ENCODE measurements at regions not wholly inside any gene's neighbourhood (a gene's known extent, or its start where the extent isn't known, plus 50 kb on each side); places are given as distances from the start of the nearest gene placed in this dataset.

GRCh38 chr16:52740766-52741165 is 193.8 kb upstream of the TOX3 start:
- Histone ChIP-seq H3K4me3 (no peak overlapping the region), H3K4me1 (ENCODE audit: control insufficient read depth, insufficient read depth, low read length) (no peaks in the 10 kb centered on the region), H3K27me3 (replicated peaks in 1 of 2; ENCODE audit: control insufficient read depth in 2 of 2, insufficient read depth in 2 of 2, low read length in 1 of 2) (no peaks in the 10 kb centered on the region), H3K9me3 (replicated peaks; ENCODE audit: control insufficient read depth, insufficient read depth, low read length) (no peaks in the 10 kb centered on the region), H3K36me3 (ENCODE audit: control insufficient read depth in 2 of 2, insufficient read depth in 2 of 2, low read length in 1 of 2) (no peaks in the 10 kb centered on the region), H3K9ac (ENCODE audit: control insufficient read depth, insufficient read depth, low read length) (no peak overlapping the region), H2AFZ (ENCODE audit: control insufficient read depth, low read depth, low read length) (no peak overlapping the region), H3K4me2 (ENCODE audit: control insufficient read depth, insufficient read depth) (no peak overlapping the region), H3K27ac (ENCODE audit: control insufficient read depth, insufficient read depth) (no peak overlapping the region), H3K79me2 (ENCODE audit: control insufficient read depth, insufficient read depth, low read length) (no peaks in the 10 kb centered on the region), H4K20me1 (ENCODE audit: control insufficient read depth, insufficient read depth) (no peaks in the 10 kb centered on the region)
- no peak for FAIRE-seq
- CTCF ChIA-PET: interaction anchor here (0.6 kb wide), 1 partner anchor 282 kb away, joined by 3 read pairs; no protein-coding TSS in a partner anchor
- RAD21 ChIA-PET (ENCODE audit: unreplicated experiment): no interaction called here
- no TSS peak for BruUV-seq (replicated peaks)
- in situ Hi-C loops (cut with MboI) (no loop called here), intact Hi-C loops (cut with micrococcal nuclease; ENCODE audit: unreplicated experiment) (no loop called here)
- WGBS (ENCODE audit: insufficient coverage, insufficient replicate concordance, low lambda C conversion rate, missing lambda C conversion rate): 0% methylated on average over 4 of the region's 4 CpGs
- ATAC-seq: no peak
- SMC1A ChIA-PET (ENCODE audit: uncharacterized antibody, unreplicated experiment): interaction anchor here (0.6 kb wide), 1 partner anchor 1173 kb away, joined by 3 read pairs; no protein-coding TSS in a partner anchor
- no peak for DNase-seq (ENCODE audit: low read depth, low spot score)
- POLR2A ChIA-PET: no interaction called here
- TF ChIP-seq FOXM1 (IDR thresholded peaks at IDR 0.05; ENCODE audit: low read depth, low read length) (no peak), CHD2 (IDR thresholded peaks at IDR 0.05; ENCODE audit: borderline replicate concordance, low read depth, low read length) (no peak), HDAC6 (IDR thresholded peaks at IDR 0.05; ENCODE audit: unreplicated experiment) (no peak), PBX3 (IDR thresholded peaks at IDR 0.05; ENCODE audit: insufficient replicate concordance, low read depth, low read length) (no peak), JUNB (IDR thresholded peaks at IDR 0.05) (no peak), ZNF207 (IDR thresholded peaks at IDR 0.05; ENCODE audit: borderline replicate concordance) (no peak), SUPT20H (IDR thresholded peaks at IDR 0.05; ENCODE audit: borderline replicate concordance, control insufficient read depth, low read depth, low read length) (no peak), BACH1 (IDR thresholded peaks at IDR 0.05; ENCODE audit: borderline replicate concordance) (no peak), CEBPB (IDR thresholded peaks at IDR 0.05; ENCODE audit: borderline replicate concordance in 1 of 2, low read depth in 2 of 2, low read length in 2 of 2) (no peak), ZZZ3 (IDR thresholded peaks at IDR 0.05; ENCODE audit: control insufficient read depth, insufficient read length, low read depth) (no peak)
- TF ChIP-seq, protein P1, sequence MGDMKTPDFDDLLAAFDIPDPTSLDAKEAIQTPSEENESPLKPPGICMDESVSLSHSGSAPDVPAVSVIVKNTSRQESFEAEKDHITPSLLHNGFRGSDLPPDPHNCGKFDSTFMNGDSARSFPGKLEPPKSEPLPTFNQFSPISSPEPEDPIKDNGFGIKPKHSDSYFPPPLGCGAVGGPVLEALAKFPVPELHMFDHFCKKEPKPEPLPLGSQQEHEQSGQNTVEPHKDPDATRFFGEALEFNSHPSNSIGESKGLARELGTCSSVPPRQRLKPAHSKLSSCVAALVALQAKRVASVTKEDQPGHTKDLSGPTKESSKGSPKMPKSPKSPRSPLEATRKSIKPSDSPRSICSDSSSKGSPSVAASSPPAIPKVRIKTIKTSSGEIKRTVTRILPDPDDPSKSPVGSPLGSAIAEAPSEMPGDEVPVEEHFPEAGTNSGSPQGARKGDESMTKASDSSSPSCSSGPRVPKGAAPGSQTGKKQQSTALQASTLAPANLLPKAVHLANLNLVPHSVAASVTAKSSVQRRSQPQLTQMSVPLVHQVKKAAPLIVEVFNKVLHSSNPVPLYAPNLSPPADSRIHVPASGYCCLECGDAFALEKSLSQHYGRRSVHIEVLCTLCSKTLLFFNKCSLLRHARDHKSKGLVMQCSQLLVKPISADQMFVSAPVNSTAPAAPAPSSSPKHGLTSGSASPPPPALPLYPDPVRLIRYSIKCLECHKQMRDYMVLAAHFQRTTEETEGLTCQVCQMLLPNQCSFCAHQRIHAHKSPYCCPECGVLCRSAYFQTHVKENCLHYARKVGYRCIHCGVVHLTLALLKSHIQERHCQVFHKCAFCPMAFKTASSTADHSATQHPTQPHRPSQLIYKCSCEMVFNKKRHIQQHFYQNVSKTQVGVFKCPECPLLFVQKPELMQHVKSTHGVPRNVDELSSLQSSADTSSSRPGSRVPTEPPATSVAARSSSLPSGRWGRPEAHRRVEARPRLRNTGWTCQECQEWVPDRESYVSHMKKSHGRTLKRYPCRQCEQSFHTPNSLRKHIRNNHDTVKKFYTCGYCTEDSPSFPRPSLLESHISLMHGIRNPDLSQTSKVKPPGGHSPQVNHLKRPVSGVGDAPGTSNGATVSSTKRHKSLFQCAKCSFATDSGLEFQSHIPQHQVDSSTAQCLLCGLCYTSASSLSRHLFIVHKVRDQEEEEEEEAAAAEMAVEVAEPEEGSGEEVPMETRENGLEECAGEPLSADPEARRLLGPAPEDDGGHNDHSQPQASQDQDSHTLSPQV (IDR thresholded peaks at IDR 0.05): no peak
- TF ChIP-seq, protein P2, sequence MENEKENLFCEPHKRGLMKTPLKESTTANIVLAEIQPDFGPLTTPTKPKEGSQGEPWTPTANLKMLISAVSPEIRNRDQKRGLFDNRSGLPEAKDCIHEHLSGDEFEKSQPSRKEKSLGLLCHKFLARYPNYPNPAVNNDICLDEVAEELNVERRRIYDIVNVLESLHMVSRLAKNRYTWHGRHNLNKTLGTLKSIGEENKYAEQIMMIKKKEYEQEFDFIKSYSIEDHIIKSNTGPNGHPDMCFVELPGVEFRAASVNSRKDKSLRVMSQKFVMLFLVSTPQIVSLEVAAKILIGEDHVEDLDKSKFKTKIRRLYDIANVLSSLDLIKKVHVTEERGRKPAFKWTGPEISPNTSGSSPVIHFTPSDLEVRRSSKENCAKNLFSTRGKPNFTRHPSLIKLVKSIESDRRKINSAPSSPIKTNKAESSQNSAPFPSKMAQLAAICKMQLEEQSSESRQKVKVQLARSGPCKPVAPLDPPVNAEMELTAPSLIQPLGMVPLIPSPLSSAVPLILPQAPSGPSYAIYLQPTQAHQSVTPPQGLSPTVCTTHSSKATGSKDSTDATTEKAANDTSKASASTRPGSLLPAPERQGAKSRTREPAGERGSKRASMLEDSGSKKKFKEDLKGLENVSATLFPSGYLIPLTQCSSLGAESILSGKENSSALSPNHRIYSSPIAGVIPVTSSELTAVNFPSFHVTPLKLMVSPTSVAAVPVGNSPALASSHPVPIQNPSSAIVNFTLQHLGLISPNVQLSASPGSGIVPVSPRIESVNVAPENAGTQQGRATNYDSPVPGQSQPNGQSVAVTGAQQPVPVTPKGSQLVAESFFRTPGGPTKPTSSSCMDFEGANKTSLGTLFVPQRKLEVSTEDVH (IDR thresholded peaks at IDR 0.05; ENCODE audit: low read depth, partially characterized antibody): no peak
- TF ChIP-seq, protein P3, sequence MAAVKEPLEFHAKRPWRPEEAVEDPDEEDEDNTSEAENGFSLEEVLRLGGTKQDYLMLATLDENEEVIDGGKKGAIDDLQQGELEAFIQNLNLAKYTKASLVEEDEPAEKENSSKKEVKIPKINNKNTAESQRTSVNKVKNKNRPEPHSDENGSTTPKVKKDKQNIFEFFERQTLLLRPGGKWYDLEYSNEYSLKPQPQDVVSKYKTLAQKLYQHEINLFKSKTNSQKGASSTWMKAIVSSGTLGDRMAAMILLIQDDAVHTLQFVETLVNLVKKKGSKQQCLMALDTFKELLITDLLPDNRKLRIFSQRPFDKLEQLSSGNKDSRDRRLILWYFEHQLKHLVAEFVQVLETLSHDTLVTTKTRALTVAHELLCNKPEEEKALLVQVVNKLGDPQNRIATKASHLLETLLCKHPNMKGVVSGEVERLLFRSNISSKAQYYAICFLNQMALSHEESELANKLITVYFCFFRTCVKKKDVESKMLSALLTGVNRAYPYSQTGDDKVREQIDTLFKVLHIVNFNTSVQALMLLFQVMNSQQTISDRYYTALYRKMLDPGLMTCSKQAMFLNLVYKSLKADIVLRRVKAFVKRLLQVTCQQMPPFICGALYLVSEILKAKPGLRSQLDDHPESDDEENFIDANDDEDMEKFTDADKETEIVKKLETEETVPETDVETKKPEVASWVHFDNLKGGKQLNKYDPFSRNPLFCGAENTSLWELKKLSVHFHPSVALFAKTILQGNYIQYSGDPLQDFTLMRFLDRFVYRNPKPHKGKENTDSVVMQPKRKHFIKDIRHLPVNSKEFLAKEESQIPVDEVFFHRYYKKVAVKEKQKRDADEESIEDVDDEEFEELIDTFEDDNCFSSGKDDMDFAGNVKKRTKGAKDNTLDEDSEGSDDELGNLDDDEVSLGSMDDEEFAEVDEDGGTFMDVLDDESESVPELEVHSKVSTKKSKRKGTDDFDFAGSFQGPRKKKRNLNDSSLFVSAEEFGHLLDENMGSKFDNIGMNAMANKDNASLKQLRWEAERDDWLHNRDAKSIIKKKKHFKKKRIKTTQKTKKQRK (IDR thresholded peaks at IDR 0.05; ENCODE audit: low read depth, low read length): no peak

Data from GM12878 (cell line).